ENCODE measurements at regions not wholly inside any gene's neighbourhood (a gene's known extent, or its start where the extent isn't known, plus 50 kb on each side); places are given as distances from the start of the nearest gene placed in this dataset.

DNA sequence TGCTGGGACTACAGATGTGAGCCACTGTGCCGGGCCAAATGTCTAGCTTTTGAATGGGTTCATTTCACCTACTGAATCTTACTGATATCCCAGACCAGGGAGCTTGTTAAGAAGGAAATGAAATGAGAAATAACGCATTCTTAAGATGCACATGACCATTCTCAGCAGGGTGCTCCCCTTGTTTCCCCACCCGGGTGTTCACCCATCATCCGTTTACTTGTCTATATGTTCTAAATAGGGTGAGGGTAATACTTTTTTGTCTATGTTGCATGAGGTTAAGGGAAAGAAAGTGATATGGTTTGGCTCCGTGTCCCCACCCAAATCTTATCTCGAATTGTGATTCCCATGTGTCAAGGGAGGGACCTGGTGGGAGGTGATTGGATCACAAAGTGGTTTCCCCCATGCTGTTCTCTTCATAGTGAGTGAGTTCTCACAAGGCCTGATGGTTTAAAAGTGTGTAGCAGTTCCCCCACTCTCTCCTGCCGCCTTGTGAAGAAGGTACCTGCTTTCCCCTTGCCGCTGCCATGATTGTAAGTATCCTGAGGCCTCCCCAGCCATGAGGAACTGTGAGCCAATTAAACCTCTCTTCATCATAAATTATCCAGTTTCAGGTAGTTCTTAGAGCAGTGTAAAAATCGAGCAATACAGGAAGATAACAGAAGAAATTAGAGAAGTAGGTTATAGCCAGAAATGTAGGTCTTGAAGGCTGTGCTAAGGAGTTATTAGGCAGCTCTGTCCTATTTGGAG lies 129.1 kb downstream of the DDX1 start:
- no peak overlapping the region for H3K27ac Mint-ChIP-seq (ENCODE audit: low read depth, unreplicated experiment)
- ChIA-PET CTCF (no interaction called here), POLR2A (no interaction called here)
- no TSS peak for BruUV-seq (replicated peaks)
- H3K4me1 Mint-ChIP-seq (ENCODE audit: insufficient read depth, unreplicated experiment), result no peaks in the 10 kb centered on the region
- no peaks in the 10 kb centered on the region for H3K9me3 Mint-ChIP-seq (ENCODE audit: unreplicated experiment)
- TF ChIP-seq, protein P1, sequence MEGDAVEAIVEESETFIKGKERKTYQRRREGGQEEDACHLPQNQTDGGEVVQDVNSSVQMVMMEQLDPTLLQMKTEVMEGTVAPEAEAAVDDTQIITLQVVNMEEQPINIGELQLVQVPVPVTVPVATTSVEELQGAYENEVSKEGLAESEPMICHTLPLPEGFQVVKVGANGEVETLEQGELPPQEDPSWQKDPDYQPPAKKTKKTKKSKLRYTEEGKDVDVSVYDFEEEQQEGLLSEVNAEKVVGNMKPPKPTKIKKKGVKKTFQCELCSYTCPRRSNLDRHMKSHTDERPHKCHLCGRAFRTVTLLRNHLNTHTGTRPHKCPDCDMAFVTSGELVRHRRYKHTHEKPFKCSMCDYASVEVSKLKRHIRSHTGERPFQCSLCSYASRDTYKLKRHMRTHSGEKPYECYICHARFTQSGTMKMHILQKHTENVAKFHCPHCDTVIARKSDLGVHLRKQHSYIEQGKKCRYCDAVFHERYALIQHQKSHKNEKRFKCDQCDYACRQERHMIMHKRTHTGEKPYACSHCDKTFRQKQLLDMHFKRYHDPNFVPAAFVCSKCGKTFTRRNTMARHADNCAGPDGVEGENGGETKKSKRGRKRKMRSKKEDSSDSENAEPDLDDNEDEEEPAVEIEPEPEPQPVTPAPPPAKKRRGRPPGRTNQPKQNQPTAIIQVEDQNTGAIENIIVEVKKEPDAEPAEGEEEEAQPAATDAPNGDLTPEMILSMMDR (IDR thresholded peaks at IDR 0.05; ENCODE audit: unreplicated experiment), result no peak
- H3K4me3 Mint-ChIP-seq (ENCODE audit: unreplicated experiment), result no peak overlapping the region
- H3K27me3 Mint-ChIP-seq (ENCODE audit: insufficient read depth, unreplicated experiment), result peaks cover 47% of the 10 kb centered on the region
- H3K36me3 Mint-ChIP-seq (ENCODE audit: insufficient read depth, unreplicated experiment), result no peaks in the 10 kb centered on the region
- intact Hi-C loops (cut with micrococcal nuclease), result no loop called here
- DNase-seq (ENCODE audit: unreplicated experiment), result no peak

DNA sequence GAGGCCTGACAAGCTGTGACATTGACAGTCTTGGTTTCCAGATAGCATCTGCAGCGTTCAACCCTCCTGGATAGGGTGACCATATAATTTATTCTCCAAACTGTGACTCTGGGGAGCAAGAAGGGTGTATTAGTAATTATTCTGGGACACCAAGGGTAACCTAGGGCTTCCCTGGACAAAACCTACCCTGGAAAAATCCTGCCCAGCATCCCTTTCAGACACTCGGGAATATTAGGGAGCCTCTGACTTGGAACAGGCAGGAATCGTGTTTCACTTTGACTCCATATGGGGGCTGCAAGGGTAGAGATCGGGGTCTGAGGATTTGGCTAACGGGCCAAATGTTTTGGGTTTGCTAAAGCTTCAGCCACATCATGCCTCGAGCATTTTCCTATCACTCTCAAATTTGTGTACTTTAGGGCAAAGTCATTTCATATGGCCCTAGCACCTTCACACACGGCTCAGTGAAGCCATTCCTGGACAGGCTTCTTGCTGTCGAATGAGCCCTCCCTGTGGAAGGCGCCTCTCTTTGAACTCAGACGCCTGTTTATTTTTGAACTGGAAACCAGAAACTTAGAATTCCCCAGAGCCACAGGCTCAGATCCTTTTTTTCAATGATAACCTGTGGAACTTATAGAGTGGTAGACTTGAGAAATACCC lies 129.9 kb downstream of the DDX1 start:
- TF ChIP-seq, protein P1 (IDR thresholded peaks at IDR 0.05; ENCODE audit: unreplicated experiment), result no peak
- H3K27ac Mint-ChIP-seq (ENCODE audit: low read depth, unreplicated experiment), result no peak overlapping the region
- no TSS peak for BruUV-seq (replicated peaks)
- no peak overlapping the region for H3K4me3 Mint-ChIP-seq (ENCODE audit: unreplicated experiment)
- H3K27me3 Mint-ChIP-seq (ENCODE audit: insufficient read depth, unreplicated experiment), result peaks cover 55% of the 10 kb centered on the region
- CTCF ChIA-PET, result no interaction called here
- no peaks in the 10 kb centered on the region for H3K36me3 Mint-ChIP-seq (ENCODE audit: insufficient read depth, unreplicated experiment)
- intact Hi-C loops (cut with micrococcal nuclease), result no loop called here
- POLR2A ChIA-PET, result no interaction called here
- H3K4me1 Mint-ChIP-seq (ENCODE audit: insufficient read depth, unreplicated experiment), result no peaks in the 10 kb centered on the region
- no peak for DNase-seq (ENCODE audit: unreplicated experiment)
- H3K9me3 Mint-ChIP-seq (ENCODE audit: unreplicated experiment), result no peaks in the 10 kb centered on the region

GRCh38 chr2:15722980-15723379 lies 131.3 kb downstream of the DDX1 start:
- no peaks in the 10 kb centered on the region for H3K4me1 Mint-ChIP-seq (ENCODE audit: insufficient read depth, unreplicated experiment)
- intact Hi-C loops (cut with micrococcal nuclease), result no loop called here
- H3K9me3 Mint-ChIP-seq (ENCODE audit: unreplicated experiment), result no peaks in the 10 kb centered on the region

GRCh38 chr2:15724235-15724634 lies 132.6 kb downstream of the DDX1 start:
- H3K9me3 Mint-ChIP-seq (ENCODE audit: unreplicated experiment), result no peaks in the 10 kb centered on the region
- no peak overlapping the region for H3K4me3 Mint-ChIP-seq (ENCODE audit: unreplicated experiment)
- peaks cover 81% of the 10 kb centered on the region for H3K27me3 Mint-ChIP-seq (ENCODE audit: insufficient read depth, unreplicated experiment)
- BruUV-seq (replicated peaks), result no TSS peak
- ChIA-PET POLR2A (interaction anchor here (0.6 kb wide), 1 partner anchor 53 kb away, joined by 3 read pairs; no protein-coding TSS in a partner anchor), CTCF (no interaction called here)
- DNase-seq (ENCODE audit: unreplicated experiment), result no peak
- intact Hi-C loops (cut with micrococcal nuclease), result no loop called here
- H3K4me1 Mint-ChIP-seq (ENCODE audit: insufficient read depth, unreplicated experiment), result peaks cover 2% of the 10 kb centered on the region
- no peaks in the 10 kb centered on the region for H3K36me3 Mint-ChIP-seq (ENCODE audit: insufficient read depth, unreplicated experiment)
- TF ChIP-seq, protein P1 (IDR thresholded peaks at IDR 0.05; ENCODE audit: unreplicated experiment), result no peak
- H3K27ac Mint-ChIP-seq (ENCODE audit: low read depth, unreplicated experiment), result no peak overlapping the region

More at GRCh38 chr2:15722980-15723379, 131.3 kb downstream of the DDX1 start:
- TF ChIP-seq, protein P1 (IDR thresholded peaks at IDR 0.05; ENCODE audit: unreplicated experiment), result no peak
- Mint-ChIP-seq H3K27ac (ENCODE audit: low read depth, unreplicated experiment) (no peak overlapping the region), H3K4me3 (ENCODE audit: unreplicated experiment) (no peak overlapping the region), H3K36me3 (ENCODE audit: insufficient read depth, unreplicated experiment) (no peaks in the 10 kb centered on the region), H3K27me3 (ENCODE audit: insufficient read depth, unreplicated experiment) (peaks cover 69% of the 10 kb centered on the region)
- no TSS peak for BruUV-seq (replicated peaks)
- CTCF ChIA-PET, result interaction anchor here (0.5 to 0.7 kb wide), 3 partner anchors 78 to 1422 kb away, joined by 3 read pairs; no protein-coding TSS in a partner anchor
- DNase-seq (ENCODE audit: unreplicated experiment), result no peak
- POLR2A ChIA-PET, result no interaction called here

Data from MCF 10A (cell line).